Islet precursor cell (in vitro differentiated cells): ENCODE measurements at regions not wholly inside any gene's neighbourhood (a gene's known extent, or its start where the extent isn't known, plus 50 kb on each side); places are given as distances from the start of the nearest gene placed in this dataset.
"Not testable (repeated sequence)": the region's sequence is repeated elsewhere in the genome, so short reads cannot be mapped to it uniquely, and the experiment has no call there.

Experiments
- DNase-seq: peaks from one replicate; pipeline ENCODE4 v3.0.0-alpha.2; 2018

DNA sequence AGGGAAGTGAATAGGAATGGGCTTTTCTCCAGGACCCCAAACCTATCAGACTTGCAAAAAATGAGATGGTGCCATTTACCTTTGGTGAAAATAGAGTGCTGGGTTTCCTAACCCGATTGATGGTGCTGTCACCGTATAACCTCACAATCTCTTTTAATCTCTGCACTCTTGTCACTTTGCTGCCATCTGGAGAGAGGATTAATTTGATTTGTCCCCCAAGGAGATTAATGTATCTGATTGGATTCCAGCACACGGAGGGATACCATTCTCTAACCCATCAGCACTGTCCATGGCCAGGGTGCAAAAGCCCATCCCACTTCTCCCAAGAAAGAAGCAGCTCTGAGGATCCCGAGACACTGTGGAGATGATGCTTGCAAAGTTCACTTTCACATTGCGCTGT is 86.3 kb upstream of the NFE2L3 start:
- no peak for DNase-seq

DNA sequence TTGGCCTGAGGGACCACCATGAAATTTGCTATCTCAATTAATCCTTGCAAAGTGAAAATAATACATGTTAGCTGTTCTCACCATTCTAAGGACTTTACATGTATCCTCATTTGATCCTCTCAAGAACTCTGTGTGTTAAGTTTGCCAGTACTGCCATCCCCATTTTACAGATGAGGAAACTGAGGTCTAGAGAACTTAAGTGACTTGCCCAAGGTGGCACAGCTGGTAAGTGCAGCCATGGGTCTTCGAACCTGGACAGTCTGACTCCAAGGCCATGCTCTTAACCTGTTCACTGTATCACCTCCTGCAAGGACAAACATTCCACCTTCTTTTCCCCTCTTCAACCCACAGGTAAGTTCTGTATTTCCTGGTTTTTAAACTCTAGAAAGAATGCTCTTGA is 85.3 kb upstream of the NFE2L3 start:
- DNase-seq = no peak

GRCh38 chr7:26070290-26070689 is 81.7 kb upstream of the NFE2L3 start:
- peak; percentile 8 for DNase-seq

- DNase-seq = no peak
Observed at GRCh38 chr7:26071622-26072456, 80.2 kb upstream of the NFE2L3 start.

- no peak for DNase-seq
Observed at GRCh38 chr7:26073041-26073440, 79.0 kb upstream of the NFE2L3 start.

DNA sequence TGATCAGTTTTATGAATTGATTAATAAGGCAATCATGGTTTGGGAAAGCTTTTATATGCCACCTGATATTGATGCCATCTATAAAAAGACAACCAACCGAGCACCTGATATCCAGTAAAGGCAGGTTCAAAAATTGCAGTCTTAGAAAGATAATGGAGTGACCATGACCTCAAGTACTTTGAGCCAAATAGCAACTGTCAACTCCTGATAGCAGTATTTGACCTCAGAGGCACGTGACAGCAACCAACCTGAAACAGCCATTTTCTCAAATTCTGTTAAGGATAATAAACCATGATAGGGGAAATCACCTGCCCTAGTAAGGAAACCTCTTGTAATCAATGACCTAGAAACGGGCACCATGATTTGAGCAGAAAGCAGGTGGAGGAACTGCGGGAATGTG is 77.1 kb upstream of the NFE2L3 start:
- DNase-seq = no peak

DNA sequence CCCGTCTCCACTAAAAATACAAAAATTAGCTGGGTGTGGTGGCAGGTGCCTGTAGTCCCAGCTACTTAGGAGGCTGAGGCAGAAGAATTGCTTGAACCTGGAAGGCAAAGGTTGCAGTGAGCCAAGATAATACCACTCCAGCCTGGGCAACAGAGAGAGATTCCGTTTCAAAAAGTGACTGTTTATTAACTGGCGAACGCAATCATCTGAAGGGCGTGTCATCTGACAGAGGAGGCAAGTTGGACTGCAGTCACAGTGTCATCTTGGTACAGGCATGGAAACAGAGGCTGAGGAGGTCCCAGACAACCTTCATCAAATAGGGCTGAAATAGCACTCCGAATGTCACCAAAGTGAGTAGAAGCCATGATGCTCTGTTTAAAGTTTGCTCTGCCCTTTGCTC is 75.3 kb upstream of the NFE2L3 start:
- DNase-seq = no peak

DNA sequence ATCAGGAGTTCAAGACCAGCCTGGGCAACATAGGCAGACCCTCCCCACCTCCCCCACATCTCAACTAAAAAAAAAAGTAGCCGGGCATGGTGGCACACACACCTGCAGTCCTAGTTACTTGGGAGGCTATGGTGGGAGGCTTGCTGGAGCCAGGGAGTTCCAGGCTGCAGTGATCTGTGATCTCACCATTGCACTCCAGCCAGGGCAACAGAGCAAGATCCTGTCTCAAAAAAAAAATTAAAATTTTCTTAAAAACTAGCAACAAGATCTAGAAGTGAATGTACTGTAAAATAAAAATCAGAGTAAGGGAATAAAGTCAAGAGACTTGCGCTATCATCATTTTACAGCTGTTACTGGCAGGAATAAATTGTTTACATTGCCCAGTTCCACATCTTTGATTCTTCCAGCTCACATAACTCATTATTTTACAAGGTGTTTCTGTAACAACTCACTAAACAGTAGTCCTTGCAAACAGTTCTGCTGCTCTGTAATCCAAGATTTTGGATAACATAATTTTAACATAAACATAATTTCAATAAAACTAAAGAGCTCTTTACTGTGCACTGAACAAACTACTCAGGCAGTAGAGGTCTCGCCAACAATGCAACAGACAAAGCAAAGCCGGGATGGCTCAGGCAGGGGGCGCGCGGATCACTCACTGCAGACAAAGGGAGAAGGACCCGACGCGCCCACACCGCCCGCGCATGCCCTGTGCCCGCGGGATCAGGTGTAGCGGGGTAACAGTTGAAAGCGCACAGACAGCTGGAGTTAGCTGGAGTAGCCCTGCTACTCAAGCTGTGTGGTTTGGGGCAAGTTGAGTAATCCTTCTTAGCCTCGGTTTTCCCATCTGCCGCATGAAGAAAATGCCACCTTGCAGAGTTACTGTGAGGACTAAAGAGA is 73.3 kb upstream of the NFE2L3 start:
- peak; percentile 94 for DNase-seq

- peak; percentile 90 for DNase-seq
Observed at GRCh38 chr7:26081638-26082037, 70.4 kb upstream of the NFE2L3 start.

DNA sequence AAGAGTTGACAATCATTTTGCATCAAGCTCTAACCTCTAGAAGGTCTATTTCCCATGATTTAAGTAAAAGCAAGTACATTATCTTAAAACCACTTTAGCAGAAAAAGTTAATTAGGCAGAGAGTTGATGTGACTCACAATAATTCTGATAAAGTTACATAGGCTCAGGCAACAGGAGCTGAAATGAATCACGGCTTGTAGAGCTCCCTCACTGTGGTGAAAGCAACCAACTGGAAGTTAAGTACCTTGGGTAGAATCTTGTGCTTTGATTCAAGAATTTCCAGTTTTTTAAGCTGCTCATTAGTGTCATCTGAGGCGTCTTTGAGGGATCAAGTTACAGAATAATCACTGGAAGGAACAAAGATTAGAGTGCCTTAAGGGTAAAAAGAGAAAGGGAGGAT is 68.9 kb upstream of the NFE2L3 start:
- DNase-seq = no peak

- no peak for DNase-seq
Observed at GRCh38 chr7:26084418-26084817, 67.6 kb upstream of the NFE2L3 start.

GRCh38 chr7:26085771-26086170 is 66.2 kb upstream of the NFE2L3 start:
- DNase-seq = no peak

GRCh38 chr7:26087321-26088091 is 64.5 kb upstream of the NFE2L3 start:
- DNase-seq = no peak

GRCh38 chr7:26089469-26089868 is 62.5 kb upstream of the NFE2L3 start:
- not testable (repeated sequence) for DNase-seq

DNA sequence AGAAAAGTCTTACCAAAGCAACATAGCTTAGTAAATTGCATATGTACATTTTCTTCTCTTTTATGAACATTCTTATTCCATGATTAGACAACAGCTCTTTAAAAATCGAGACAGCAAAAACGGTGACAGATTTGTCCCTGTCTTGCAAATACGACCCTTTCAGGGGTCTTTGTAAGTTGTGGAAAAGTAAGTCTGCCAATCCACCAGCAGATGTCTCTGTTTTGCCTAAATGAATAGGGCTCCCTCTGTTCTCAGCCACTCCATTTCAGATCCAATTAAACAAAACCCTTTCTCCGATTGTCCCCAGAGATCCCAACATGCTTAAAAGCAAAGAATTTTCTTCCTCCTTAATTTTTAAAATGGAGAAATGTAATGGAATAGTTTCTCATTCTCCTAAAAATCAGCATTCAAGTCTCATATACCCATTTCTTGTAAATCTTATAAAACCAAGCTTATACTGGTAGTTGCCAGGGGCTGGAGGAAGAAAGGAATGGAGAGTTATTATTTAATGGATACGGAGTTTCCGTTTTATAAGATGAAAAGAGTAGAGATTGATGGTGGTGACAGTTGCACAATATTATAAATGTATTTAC is 61.0 kb upstream of the NFE2L3 start:
- DNase-seq = no peak

DNA sequence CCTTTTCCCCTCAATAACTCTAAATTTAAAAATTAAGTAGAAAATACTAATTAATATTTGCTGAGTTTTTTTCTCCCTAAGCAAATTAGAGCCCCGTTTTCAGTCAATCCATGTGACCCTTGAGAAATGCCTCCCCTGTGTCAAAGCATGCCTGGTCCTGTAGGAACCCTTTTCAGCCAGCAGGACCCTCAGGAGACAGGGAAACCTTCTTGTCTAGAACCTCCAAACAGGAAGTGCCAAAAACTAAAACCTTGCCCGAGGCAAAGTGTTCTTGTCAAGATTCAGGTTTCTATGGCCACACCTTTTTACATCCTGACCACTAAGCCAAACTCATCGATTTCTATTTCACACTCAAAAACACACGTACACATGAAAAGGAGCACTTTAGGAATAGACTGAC is 60.1 kb upstream of the NFE2L3 start:
- DNase-seq = peak; percentile 84

DNA sequence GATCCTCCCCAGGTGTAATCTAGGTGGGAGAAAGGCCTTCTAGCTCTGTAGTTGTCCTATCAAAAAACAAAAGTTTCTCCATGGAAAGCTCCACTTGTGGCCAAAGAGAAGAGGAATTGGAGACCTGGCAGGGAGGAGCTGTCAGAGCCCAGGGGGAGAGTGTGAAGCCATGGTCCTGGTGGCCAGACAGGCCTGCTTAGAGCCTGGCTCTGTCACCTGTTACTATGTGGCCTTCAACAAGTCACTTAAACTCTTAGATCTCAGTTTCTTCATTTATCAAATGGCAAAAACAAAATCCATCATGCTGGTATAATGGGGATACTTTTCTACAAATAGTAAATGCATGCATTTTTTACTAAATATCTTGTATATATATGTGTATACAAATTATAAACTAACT is 59.0 kb upstream of the NFE2L3 start:
- DNase-seq = no peak

DNA sequence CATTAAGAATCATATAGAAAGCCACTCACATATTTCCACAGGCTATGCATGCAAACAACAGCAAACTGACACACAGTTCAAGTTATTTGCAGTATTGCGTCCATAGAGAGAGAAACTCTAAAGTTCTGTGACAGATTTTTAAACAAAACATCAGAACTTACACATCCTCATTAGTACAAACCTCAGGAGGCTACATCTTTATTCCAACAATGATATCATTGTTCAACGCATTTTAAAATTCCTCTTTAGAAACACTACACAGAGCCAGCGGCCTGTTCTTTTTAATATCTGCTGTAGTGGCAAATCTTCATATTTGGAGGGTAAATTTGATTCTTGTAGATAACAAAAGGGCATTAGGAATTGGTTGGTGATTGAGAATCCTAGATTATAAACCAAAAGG is 55.9 kb upstream of the NFE2L3 start:
- DNase-seq = no peak

- DNase-seq = no peak
Observed at GRCh38 chr7:26097837-26098668, 53.9 kb upstream of the NFE2L3 start.

GRCh38 chr7:26099236-26099635 is 52.8 kb upstream of the NFE2L3 start:
- no peak for DNase-seq

- DNase-seq = no peak
Observed at GRCh38 chr7:26100406-26101339, 51.3 kb upstream of the NFE2L3 start.
